Tibial nerve (tissue), 4 donors: ENCODE measurements at regions not wholly inside any gene's neighbourhood (a gene's known extent, or its start where the extent isn't known, plus 50 kb on each side); places are given as distances from the start of the nearest gene placed in this dataset.

Source experiments
- DNase-seq, 2 donors: peaks; one replicate each; pipeline ENCODE4 v3.0.0-alpha.2; 2019; ENCODE audit warnings: low spot score in 2 of 2
- H3K27ac ChIP-seq, 4 donors: fragments of 200-600 bp; sonication (generic) in 3 of 4; one replicate each; pipeline ENCODE4 v1.5.1; 2017 to 2019; ENCODE audit warnings: mild to moderate bottlenecking in 1 of 4
- H3K27me3 ChIP-seq, 2 donors: fragments of 200-600 bp; sonication (generic) in 1 of 2; one replicate each; pipeline versions ENCODE4 v1.5.1 to v1.6.0; 2017 to 2019
- H3K36me3 ChIP-seq, 3 donors: fragments of 200-600 bp; sonication (generic); one replicate each; pipeline ENCODE4 v1.5.1; 2018 to 2019
- H3K4me1 ChIP-seq, 4 donors: fragments of 200-600 bp; sonication (generic) in 3 of 4; one replicate each; pipeline ENCODE4 v1.5.1; 2017 to 2019
- H3K4me3 ChIP-seq, 4 donors: fragments of 200-600 bp; sonication (generic) in 3 of 4; one replicate each; pipeline ENCODE4 v1.5.1; 2017 to 2019; ENCODE audit warnings: mild to moderate bottlenecking in 1 of 4, moderate library complexity in 1 of 4
- H3K9me3 ChIP-seq, 4 donors: fragments of 200-600 bp; sonication (generic) in 3 of 4; one replicate each; pipeline ENCODE4 v1.5.1; 2017 to 2019
- EP300 ChIP-seq, 2 donors: sonication (generic); formaldehyde crosslinking; IDR thresholded peaks; one replicate each; pipeline ENCODE4 v1.6.1; 2017; ENCODE audit warnings: antibody characterized with exemption in 2 of 2, mild to moderate bottlenecking in 1 of 2
- POLR2A ChIP-seq, 2 donors: fragments of 450-650 bp; IDR thresholded peaks; one replicate each; pipeline ENCODE4 v1.6.1; 2017; ENCODE audit warnings: antibody characterized with exemption in 2 of 2, mild to moderate bottlenecking in 2 of 2, moderate library complexity in 2 of 2
- WGBS, 2 donors: methylation state at CpG; one replicate each; pipeline ENCODE4 v1.1.5; 2018; 5-methylcytosine and 5-hydroxymethylcytosine counted together
- TF ChIP-seq, protein P1 (sequence below), 5 experiments: fragments of 200-600 bp in 3 of 5; fragments of 450-650 bp in 2 of 5; sonication (generic) in 3 of 5; IDR thresholded peaks; one replicate each; pipeline ENCODE4 v1.5.1; 2016 to 2019; ENCODE audit warnings: antibody characterized with exemption in 5 of 5, mild to moderate bottlenecking in 3 of 5, moderate library complexity in 2 of 5

DNA sequence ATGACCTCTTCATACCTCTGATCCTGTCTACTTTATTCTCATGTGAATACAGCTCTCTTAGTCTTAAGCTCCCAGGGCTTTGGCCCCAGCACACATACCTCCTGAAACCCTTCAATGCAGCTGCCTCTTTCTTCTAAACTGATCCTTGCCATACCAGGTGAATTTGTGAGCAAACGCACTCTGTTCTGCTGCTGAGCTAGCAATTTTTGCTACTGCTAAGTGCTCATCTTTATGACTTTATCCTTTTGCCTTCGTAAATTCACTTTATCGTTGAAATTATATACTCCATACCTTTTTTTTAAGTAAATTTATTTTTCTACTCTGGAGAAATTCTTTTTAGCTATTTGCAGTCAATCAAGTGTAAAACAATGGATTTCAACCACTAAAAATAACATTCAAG, 287.7 kb downstream of the CMPK2 start:
- Histone ChIP-seq H3K36me3 (no peaks in the 10 kb centered on the region), H3K27me3 (no peaks in the 10 kb centered on the region), H3K4me1 (no peaks in the 10 kb centered on the region), H3K4me3 (no peak overlapping the region), H3K9me3 (no peaks in the 10 kb centered on the region), H3K27ac (no peak overlapping the region)
- WGBS, 2 donors, result 87 to 94% methylated on average over 3 of the region's 3 CpGs
- no peak for DNase-seq
- TF ChIP-seq, protein P1, sequence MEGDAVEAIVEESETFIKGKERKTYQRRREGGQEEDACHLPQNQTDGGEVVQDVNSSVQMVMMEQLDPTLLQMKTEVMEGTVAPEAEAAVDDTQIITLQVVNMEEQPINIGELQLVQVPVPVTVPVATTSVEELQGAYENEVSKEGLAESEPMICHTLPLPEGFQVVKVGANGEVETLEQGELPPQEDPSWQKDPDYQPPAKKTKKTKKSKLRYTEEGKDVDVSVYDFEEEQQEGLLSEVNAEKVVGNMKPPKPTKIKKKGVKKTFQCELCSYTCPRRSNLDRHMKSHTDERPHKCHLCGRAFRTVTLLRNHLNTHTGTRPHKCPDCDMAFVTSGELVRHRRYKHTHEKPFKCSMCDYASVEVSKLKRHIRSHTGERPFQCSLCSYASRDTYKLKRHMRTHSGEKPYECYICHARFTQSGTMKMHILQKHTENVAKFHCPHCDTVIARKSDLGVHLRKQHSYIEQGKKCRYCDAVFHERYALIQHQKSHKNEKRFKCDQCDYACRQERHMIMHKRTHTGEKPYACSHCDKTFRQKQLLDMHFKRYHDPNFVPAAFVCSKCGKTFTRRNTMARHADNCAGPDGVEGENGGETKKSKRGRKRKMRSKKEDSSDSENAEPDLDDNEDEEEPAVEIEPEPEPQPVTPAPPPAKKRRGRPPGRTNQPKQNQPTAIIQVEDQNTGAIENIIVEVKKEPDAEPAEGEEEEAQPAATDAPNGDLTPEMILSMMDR (IDR thresholded peaks at IDR 0.05), result no peak
- no peak for TF ChIP-seq POLR2A (IDR thresholded peaks at IDR 0.05)
- TF ChIP-seq EP300 (IDR thresholded peaks at IDR 0.05), result no peak

DNA sequence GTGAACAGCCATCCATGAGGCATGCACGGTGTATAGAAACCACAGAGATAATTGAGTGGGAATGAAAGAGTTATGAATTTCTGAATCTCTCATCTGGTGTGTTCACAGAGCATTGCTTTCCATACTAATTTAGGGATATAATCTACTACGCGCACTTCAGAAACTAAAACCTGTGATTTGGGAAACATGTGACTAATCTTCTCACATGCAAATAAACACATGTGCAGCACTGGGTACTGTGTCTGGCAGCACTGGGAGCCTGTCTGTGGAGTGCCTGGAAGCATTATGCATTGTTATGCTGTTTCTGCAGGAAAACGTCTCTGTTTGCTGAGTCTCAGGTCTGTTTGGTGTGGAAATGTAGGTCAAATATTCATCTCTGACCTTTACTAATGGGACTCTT, 287.3 kb downstream of the CMPK2 start:
- Histone ChIP-seq H3K4me1 (no peaks in the 10 kb centered on the region), H3K27me3 (no peaks in the 10 kb centered on the region), H3K9me3 (no peaks in the 10 kb centered on the region), H3K4me3 (no peak overlapping the region), H3K27ac (no peak overlapping the region), H3K36me3 (no peaks in the 10 kb centered on the region)
- DNase-seq, result no peak
- WGBS, 2 donors, result 62 to 63% methylated on average over 4 of the region's 4 CpGs
- TF ChIP-seq POLR2A (IDR thresholded peaks at IDR 0.05) (no peak), EP300 (IDR thresholded peaks at IDR 0.05) (no peak)
- TF ChIP-seq, protein P1 (IDR thresholded peaks at IDR 0.05), result no peak

DNA sequence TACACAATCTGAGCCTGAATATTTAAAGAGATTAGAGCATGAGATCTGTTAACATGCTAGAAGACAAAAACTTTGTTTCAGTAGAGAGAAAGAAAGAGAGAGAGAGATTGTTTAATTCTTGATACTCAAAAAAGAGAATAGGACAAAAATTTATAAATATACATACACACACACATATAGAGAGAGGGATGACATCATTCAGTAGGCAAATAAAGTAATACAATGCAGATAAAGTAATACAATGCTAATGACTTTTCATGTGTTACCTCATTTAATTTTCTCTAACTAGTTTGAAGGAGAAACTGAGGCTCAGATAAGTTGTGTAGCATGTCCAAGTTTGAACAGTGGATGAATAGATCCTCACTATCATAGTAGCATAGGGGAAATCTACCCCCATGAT, 286.4 kb downstream of the CMPK2 start:
- Histone ChIP-seq H3K4me1 (no peaks in the 10 kb centered on the region), H3K27me3 (no peaks in the 10 kb centered on the region), H3K4me3 (no peak overlapping the region), H3K36me3 (no peaks in the 10 kb centered on the region), H3K27ac (no peak overlapping the region), H3K9me3 (no peaks in the 10 kb centered on the region)
- no peak for DNase-seq
- no peak for TF ChIP-seq POLR2A (IDR thresholded peaks at IDR 0.05)
- TF ChIP-seq, protein P1 (IDR thresholded peaks at IDR 0.05), result no peak
- no peak for TF ChIP-seq EP300 (IDR thresholded peaks at IDR 0.05)

DNA sequence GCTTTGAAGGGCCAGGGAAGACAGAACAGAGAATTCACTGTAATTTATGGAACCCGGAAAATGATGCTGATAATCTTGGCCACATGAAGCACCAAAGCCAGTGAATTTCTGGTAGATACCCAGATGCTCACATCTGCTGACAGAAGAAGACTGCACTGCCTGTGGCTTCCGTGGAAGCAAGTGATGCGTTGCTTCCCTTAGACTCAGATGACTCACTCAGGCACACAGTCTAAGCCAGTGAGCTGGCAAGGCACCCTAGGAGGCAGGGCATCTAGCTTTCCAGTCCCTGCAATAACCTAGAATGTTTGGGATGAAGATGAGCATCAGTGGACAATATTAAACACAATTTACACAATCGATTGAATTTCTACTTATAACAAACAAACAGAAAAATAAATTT, 284.7 kb downstream of the CMPK2 start:
- no peaks in the 10 kb centered on the region for H3K9me3 ChIP-seq
- H3K4me3 ChIP-seq, result no peak overlapping the region
- WGBS, 2 donors, result 87 to 90% methylated on average over 4 of the region's 4 CpGs
- no peak for DNase-seq
- no peaks in the 10 kb centered on the region for H3K27me3 ChIP-seq
- H3K36me3 ChIP-seq, result no peaks in the 10 kb centered on the region
- H3K27ac ChIP-seq, result no peak overlapping the region
- TF ChIP-seq, protein P1 (IDR thresholded peaks at IDR 0.05), result no peak
- TF ChIP-seq POLR2A (IDR thresholded peaks at IDR 0.05), result no peak
- no peak for TF ChIP-seq EP300 (IDR thresholded peaks at IDR 0.05)
- no peaks in the 10 kb centered on the region for H3K4me1 ChIP-seq

DNA sequence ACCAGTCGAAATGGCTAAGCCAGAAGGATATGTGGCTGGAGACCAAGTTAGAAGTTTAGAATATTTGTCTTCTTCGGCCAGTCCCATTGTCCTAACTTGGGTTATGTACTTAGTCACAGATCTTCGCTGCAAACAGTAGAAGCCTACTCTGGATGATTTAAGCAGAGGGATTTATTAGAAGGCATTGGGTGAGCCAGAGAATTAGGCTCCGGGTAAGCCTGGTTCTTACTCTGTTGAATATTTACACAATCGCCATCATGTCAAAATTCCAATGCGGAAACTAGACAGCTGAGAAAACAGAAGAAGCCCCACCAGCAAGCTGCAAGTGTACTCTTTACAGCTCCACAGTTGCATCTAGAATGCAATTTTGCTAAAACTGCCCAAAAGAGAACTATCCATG, 276.6 kb downstream of the CMPK2 start:
- no peaks in the 10 kb centered on the region for H3K36me3 ChIP-seq
- H3K27ac ChIP-seq, result no peak overlapping the region
- H3K4me1 ChIP-seq, result no peaks in the 10 kb centered on the region
- H3K9me3 ChIP-seq, result no peaks in the 10 kb centered on the region
- no peak for DNase-seq
- no peak overlapping the region for H3K4me3 ChIP-seq
- TF ChIP-seq, protein P1 (IDR thresholded peaks at IDR 0.05), result no peak
- no peak for TF ChIP-seq POLR2A (IDR thresholded peaks at IDR 0.05)
- no peak for TF ChIP-seq EP300 (IDR thresholded peaks at IDR 0.05)
- no peaks in the 10 kb centered on the region for H3K27me3 ChIP-seq
- 82 to 88% methylated on average over 6 of the region's 6 CpGs for WGBS, 2 donors
